NOMO-1 treated with DMSO at 0.1 percent for 48 hours (cell line): ENCODE measurements at regions not wholly inside any gene's neighbourhood (a gene's known extent, or its start where the extent isn't known, plus 50 kb on each side); places are given as distances from the start of the nearest gene placed in this dataset.

ENCODE experiments used
- DNase-seq: peaks from one replicate; lab custom pipeline; 2025; ENCODE audit not compliant: unreplicated experiment; lab: John Stamatoyannopoulos, UW

DNA sequence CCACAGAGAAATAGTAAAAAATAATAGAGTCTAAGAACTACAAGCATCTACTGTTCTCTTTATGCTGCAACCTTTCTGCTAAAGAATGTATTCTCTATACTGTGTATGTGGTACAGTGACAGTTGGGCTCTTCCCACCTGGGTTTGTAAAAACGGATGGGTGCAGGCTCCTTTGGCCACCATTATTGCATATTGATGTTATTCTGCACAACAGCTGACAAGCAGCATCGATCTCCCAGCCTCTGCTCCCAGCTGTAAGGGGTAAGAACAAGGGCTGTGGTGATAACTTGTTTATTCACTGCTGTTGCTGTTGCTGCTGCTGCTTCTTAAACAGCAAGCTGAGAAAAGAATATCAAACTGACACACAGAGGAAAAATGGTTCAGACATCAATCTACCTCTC lies 56.1 kb downstream of the KCNRG start:
- DNase-seq, result no peak

DNA sequence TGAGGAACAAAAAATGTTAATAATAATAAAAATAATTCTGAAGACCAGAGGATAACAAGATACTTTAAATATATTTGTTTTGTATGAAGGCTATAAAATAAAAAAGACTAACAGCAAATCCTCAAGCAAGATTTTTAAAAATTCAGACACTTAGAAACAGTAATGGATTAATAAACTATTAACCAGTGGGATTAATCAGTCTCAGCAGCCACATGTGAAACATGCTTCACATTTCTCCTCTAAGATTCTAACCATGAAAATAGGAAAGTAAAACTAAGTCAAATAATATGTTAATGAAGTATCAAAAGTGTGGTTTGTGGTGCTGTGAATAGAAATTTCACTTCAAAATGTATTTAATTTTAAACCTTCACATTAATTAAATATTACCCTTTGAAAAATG lies 57.4 kb downstream of the KCNRG start:
- no peak for DNase-seq

DNA sequence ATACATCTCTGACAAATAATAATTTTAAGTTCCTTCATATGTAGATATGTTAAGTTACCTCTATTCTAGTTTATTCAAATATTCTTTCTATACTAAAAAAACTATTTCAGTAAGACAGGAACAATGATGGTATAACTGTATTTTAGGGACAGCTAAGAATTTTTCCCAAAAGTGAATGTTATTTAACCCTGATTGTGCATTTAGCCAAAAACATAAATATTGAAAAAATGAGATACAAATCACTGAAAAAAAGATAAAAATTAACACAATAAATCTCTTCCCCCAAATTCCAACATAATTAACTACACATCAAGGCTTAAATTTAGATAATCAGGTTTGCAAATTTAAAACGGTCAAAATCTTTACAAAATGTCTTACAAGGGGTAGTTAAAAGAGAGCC lies 58.1 kb downstream of the KCNRG start:
- no peak for DNase-seq

DNA sequence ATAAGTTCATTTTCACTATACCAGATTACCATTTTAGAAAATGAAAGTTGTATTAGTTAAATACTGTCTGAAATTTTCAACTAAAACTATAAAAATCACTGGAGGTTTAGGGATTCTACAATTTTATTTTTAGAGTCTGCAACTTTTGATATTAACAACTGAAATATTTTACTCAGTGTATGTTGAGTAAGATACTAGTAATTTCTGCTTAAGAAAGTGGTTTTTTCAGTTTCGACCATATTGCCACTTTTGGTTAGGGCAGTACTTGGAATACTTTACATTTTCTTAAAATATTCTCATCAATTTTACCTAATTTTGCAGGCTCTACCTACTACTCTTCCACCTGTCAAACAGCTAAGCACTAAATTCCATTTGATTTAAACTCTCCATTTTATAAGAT lies 59.6 kb downstream of the KCNRG start:
- DNase-seq, result no peak

DNA sequence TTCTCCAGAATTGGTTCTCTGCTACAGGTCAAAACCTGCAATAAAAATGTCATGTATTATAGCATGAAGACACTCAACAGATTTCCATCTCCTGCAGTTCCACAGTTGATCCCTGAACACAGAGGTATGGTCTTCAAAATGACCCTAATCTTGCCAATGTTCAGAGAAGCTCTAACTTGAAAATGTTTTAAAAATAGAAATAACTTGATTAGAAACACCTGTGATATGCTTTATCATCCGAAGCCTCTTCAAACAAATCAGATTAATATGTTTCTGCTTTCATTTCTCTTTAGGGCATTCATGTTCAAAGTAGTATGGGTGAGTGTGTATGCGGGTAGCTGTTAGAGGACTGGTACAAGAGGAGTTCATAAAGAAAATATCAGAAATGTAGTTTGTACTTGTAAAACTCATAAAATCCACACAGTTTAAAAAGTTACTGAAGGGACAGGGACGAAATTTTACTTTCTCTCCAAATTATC lies 60.4 kb downstream of the KCNRG start:
- no peak for DNase-seq

DNA sequence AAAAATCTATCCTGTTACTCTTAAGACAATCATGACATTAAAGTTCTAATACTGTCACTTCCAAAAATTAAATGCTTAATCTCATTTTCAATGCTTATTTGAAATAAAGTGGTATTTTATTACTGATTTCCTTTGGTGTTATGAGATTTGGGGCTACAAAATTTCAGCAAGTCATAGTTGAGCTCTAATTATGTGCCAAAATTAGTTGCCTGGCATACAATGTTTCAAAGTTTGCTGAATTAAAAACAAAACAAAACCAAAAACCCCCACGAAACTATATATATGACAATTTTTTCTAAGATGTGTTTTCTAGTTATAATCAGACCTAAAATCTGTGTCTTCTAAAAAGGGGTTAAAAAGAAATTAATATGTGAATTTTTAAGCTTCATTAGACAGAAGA lies 62.2 kb downstream of the KCNRG start:
- no peak for DNase-seq

DNA sequence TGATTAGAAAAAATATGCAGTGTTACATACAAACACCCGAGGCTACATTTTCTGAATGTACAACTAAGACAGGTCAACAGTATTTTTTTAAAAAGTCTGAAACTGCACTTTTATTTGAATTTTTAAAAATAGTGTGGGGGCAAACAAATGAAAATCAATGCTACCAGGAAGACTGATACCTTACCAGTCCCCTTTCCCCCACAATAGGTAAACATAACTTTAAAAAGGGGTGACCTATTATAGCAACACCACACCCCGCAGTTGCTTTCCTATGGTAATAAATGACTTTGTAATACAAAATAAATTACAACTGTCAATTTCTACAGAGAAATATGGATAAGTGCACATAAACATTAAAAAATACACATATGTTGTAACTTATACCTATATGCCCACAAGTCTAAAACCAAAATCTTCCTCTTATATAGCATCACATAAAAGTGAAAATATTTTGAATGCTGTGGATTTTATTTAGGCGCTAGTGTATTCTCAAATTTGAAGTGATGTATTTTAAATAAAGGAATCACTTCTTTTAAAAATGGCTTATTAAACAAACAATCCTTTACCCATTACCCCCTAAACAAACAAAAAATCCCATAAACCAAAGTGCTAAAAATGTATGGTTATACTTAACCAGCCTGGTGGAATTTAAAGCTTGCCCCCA lies 63.1 kb downstream of the KCNRG start:
- DNase-seq, result no peak

DNA sequence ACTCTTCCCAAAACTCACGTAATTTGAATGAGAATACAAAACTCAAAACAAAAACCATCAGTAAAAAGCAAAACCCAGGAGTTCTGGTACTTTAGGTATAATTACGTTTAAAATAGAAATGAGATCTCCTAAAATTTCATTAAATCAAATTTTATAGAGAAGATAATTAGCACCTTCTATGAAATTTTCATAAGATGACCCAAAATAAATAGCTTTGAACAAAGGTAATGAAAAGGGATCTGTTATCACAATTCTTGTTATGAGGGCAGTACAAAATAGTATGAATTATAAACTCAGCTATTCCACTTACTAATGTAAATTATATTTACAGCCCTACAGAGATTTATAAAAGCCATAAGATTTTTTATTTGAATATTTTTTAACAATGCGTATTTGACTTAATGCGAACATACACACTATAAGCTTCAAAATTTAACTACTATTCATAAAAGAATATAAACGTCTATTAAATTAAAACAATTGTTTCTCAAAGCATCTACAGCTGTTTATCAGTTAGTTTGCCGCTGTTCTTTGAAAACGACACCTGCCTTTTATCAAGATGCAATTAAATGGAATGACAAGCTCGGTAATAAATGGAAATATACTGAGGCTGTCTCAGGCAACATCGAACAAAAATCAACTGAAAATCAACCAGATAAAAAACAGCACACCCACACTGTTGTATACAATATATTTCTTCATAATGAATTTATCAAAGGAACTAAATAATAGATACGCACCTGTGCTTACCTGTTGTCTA lies 63.8 kb downstream of the KCNRG start:
- DNase-seq, result no peak

DNA sequence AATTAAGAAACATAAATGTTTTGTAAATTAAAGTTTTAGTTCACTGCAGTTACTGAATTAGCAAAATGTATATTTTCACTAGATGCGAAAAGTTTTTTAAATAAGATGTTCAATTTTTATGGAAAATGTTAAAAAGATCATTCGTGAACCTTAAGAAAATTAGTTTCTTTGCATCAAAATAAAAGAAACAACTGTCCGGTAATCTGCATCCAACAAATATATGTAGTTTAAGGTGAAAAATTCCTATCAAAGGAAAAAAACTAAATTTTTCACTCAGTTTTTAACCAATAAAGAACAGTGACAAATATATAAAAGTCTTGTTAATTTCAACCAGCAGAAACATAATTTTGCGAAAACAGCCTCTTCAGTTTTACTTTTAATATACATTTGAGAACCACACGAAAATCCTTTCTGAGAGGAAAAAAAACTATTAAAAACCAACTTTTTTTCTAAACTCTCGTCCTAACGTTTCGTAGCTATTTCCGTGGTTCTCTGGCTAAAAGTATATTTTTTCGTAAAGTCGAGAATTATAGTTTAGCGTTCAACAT lies 64.5 kb downstream of the KCNRG start:
- DNase-seq, result no peak

DNA sequence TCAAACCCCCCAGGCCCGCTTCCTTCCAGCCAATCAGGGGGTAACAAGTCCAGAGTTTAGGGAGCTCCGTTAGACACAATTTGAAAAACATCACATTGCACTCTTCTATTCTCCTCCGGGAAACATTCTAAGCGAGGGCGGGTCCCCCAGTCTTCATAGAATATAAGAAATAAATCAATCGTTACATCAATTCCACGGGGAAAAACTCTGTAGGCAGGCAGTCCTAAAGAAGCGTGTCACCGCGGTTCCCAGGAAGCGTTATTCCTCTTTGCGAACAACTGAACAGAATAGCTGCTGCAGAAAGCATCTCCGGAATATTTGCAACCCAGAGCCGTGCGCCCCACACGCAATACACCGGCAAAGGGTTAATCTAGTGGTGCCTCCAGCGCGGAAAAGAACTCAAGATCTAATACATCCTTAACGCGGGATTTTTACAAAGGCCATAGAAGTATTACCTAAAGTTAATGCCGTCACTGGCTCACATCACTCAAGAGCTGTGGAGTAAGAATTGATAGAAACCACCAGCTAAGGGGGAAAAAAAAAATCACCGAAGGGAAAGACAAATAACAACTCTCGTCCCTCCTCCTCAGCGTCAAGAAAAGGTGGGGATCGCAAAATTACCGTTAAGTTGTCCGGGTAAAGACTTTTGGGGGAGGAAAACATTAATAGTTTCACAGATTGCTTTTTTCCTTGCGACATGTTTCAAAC lies 65.1 kb downstream of the KCNRG start:
- DNase-seq, result peak; percentile 47

DNA sequence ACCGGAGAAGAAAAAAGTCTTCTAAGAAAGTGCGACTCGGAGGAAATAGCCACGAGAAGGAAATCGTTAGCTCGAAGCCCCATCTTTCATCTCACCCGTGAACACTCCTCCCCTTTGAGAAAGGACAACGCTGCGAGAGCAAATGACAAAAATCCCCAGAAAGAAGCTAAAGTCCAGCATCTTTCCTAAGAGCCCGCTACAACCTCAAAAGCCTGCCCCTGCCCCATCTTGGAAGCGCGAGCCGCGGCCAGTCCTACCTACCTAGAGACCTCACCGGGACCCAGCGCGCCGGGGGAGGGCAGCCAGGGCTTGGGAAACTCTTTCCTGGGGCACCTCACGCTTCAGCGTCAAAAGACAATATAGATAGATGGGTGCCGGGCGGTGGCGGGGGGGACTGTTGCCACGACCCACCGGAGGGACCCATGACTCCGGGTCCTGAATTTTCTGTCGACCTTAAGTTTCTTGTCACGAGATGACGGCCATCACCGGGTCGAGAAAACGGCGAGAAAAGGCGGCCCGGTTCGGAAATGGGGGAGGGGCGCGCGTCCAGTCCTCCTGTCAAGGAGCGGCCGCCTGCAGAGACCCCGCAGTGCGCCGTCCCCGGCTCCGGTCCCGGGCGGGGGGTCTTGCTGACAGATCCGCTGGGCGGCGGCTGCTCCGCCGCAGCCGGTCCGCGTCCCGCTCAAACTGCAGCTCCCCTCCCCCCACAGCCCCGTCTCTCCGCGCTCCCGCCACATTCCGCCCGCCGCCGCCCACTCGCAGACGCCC lies 65.9 kb downstream of the KCNRG start:
- DNase-seq, result peak; percentile 47

DNA sequence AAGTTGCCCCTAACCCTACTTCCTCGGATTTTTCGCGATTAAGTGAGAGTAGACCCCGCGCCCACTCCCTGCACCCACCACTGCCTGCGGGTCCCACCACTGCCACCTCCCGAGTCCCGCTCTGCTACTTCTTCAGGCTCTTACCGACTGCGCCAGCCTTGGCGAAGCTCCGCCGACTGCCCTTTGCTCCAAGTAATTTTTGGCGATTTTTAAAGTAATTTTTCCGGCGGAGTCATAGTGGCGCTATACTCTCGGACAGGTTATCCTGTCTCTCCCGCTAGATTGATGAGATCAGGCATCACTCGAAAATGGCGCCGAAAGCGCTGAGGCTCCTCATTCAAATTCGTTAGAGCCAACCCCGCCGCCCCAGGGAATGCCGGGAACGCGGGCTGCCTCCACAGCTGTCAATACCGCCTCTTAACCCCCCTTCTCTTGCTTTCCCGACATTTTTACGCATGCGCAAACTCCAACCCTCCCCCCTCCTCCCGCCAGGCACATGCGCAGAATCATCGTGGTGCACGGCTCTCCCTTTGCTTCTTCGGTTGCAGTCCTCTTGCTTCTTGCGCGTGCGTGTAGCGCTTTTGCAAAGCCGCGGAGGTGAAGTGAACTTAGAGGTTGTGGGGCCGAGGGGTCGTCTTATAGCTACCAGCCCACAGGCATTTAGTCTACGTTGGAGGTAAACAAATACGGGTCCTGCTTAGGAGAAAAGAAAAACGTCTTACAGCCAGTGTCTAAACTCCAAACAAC lies 66.6 kb downstream of the KCNRG start:
- DNase-seq, result peak; percentile 98

DNA sequence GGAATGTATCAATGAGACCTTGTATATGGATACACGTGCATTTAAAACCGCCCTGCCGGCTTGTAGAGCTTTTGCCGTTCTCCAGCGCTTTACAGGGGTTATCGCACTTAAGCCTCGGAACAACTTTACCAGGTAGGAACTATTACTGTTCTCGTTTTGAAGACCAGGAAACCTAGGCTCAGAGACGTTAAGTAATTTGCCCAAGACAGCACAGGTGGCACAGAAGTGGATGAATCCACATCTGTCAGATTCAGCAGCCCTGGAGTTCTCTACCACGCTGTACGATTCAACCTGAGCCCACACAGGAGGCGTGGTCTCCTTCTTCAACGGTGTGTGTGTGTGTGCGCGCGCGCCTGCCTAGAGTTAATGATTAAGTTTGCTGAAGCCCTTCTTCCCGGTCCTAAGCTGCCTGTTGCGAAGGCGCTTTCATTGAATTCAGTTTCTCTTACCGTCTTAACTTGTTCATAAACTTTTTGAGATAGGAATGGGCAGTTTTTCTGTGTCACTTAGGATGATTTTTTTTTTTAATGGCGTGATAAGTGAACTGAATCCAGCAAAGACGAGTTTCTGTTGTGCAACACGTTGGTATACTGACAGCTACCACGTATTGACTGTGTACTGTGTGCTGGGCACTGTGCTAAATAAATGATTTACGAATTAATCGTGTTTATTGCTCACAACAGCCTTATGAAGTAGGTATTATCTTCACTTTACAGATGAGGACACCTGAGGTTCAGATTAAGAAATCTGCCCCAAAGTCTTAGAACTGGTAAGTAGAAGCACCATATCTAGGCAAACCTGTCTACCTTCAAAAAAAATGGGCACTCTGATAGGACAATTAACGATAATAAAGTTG lies 67.4 kb downstream of the KCNRG start:
- DNase-seq, result peak; percentile 83

DNA sequence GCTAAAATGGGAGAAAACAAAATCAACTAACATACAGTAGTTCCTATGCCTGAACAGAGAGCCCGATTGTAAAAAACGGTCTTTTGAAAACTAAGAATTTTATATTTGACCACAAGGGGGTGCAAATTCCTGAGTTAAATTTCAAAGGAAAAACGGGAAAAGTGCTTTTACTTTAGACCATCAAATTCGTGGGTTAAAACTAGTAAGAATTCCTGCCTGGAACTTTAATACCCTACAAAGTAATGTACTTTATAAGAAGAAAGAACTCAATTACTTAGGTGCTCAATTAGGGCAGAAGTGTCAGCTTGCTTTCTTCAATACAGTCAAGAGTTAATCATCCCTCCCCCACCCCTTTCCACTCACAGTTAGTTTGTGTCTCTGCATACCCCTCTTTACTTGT lies 69.8 kb downstream of the KCNRG start:
- DNase-seq, result peak; percentile 29

DNA sequence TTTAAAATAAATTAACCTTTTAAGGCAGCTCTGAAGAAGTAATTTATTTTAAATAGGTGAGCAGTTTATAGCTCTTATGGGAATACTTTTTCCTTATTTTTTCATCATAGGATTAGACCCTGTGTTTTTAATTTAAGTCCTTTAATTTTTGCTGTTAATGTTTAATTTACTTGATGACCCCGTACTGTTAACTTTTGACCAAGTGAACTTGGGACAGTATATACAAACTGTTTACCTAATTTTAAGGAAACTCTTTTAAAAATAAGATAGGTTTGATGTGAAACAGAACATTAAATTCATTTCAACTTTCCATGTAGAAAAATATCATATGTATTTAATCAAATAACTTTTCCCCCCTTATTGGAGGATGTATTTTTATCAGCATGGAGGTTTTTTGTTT lies 74.4 kb downstream of the KCNRG start:
- DNase-seq, result no peak

DNA sequence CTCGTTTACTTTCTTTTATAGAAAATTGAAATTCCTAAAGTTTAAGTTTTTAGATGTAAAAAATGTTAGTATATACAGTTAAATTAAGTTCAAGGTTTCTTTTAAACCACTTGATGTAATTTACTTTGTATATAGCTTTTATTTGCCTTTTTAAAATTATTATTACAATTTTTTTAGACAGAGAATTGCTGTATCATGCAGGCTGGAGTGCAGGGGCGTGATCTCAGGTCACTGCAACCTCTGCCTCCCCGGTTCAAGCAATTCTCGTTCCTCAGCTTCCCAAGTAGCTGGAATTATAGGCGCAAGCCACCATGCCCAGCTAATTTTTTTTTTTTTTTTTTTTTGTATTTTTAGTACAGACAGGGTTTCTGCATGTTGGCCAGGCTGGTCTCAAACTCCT lies 75.0 kb downstream of the KCNRG start:
- no peak for DNase-seq

DNA sequence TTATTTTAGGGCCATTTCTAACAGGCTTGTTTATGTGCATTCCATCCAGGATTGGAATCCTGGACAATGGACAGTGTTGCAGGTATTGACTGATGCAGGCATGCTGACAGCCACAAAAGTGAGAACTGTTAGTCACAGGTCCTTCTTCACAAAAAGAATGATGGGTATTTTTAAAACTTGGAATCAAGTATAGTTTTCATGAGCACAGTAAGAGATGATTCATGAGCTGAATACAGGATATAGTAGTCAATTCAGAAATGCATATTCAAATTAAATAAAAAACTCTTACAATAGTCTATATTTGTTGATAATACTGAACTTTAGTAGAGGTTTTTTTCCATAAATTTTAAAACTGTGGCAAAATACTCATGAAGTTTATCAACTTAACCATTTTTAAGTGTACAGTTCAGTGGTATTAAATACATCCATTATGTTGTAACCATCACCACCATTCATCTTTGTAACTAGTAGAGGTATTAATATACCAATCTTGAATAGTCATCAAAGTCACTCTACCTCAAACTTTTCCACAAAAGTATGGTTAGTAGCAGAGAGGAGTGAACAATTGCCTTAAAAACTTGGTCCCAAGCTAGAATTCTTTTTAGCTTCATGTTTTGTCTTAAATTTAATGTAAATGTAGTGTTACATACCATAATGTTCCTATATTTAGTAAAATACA lies 79.5 kb downstream of the KCNRG start:
- no peak for DNase-seq

DNA sequence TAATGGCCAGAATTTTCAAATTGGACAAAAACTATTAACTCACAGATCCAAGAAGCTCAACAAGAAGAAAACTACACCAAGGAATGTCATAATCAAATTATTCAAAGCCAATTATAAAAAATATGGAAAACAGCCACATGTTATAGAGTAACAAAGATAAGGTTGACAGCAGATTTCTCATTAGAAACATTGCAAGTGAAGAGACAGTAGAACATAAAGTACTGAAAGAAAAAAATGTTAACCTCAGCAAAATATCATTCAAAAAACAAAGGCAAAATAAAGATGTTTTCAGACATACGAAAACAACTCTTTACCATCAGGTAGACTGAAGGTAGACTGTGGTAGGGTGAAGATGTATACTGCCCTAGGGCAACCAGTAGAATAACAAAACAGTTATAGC lies 83.4 kb downstream of the KCNRG start:
- DNase-seq, result no peak

DNA sequence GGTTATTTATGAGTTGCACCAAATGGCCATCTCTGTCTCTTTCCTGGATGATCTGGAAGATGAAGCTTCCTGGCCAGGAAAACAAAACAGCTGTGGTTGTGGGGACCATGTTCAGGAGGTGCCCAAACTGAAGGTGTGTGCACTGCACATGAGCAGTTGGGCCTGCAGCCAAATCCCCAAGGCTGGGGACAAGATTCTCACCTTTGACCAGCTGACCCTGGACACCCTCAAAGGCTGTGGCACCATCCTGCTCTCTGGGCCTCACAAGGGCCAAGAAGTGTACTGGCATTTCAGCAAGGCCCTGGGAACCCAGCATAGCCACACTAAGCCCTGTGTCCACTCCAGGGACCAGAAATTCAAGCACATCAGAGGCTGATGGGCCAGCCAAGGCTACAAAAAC lies 84.2 kb downstream of the KCNRG start:
- no peak for DNase-seq
